ENCODE measurements at regions not wholly inside any gene's neighbourhood (a gene's known extent, or its start where the extent isn't known, plus 50 kb on each side); places are given as distances from the start of the nearest gene placed in this dataset.
"Not testable (repeated sequence)": the region's sequence is repeated elsewhere in the genome, so short reads cannot be mapped to it uniquely, and the experiment has no call there.

DNA sequence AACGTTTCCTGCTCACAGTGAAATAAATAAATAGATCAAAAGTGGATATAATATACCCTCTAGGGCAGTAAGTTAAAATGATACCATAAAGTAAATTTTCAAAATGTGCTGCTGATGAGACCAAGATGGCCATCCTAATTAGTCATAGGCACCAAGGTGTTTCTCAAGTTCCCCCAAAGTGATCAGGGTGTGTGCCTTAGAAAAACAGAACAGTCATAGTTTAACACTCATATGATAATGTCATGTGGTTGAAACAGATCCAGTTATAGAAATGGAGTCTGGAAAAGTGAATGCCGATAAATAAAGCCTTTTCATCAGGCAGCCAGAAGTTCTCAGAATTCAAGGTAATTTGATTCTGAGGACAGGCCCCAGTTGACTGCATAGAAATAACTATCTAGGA, 161.5 kb upstream of the CDKN2B start:
- no peak for DNase-seq (ENCODE audit: extremely low read depth in 1 of 2, low read depth in 1 of 2)

GRCh38 chr9:22170990-22171670, 162.0 kb upstream of the CDKN2B start:
- no peak for DNase-seq (ENCODE audit: extremely low read depth in 1 of 2, low read depth in 1 of 2)

DNA sequence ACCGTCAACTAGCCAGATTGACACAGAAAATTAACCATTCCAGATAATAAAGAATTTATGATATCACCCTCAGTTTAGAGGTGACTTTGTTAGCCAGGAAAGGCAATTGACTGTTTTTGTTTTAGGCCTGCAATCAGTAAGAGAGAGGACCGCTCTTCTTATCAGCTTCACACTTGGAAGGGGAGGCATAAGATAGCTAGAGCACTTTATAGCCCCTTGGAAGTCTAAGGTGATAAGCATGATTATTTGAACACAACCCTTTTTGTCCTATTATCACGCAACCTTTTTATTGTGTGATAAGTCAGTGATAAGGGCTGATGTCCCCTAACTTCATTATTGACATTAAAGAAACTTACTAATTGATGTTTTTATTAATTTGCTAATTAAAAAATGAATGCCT, 162.6 kb upstream of the CDKN2B start:
- no peak for DNase-seq (ENCODE audit: extremely low read depth in 1 of 2, low read depth in 1 of 2)

- DNase-seq (ENCODE audit: extremely low read depth in 1 of 2, low read depth in 1 of 2), result no peak
These were observed 164.8 kb upstream of the CDKN2B start for GRCh38 chr9:22173908-22174307.

DNA sequence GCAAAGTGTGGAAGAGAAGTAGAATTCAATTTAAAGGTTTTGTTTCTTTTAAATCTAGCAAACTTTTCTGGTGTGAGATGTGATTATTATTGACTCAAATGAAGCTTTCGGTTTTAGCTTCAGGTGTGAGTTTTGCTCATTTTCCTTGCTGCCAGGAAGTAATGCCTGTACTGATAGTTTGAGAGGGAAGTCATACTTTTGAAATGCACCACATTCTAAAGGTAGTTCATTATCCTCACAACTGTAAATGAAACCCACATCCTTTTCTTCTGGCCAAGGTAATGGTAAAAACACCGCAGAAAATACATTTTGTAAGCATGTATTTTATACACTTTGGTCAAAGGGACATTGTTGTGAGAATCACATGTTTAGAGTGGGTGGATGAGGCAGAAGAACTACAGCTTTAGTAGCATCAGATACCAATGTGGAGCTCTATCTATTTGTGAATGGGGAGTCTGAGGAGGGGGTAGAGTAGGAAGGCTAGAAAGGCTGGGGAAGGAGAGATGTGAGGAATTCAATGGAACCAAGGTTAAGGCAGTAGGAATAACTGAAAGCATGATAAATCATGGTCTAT, 167.0 kb upstream of the CDKN2B start:
- no peak for DNase-seq (ENCODE audit: extremely low read depth in 1 of 2, low read depth in 1 of 2)

DNA sequence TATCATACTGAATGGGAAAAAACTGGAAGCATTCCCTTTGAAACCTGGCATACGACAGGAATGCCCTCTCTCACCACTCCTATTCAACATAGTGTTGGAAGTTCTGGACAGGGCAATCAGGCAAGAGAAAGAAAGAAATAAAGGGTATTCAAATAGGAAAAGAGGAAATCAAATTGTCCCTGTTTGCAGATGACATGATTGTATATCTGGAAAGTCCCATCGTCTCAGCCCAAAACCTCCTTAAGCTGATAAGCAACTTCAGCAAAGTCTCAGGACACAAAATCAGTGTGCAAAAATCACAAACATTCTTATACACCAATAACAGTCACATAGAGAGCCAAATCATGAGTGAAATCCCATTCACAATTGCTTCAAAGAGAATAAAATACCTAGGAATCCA, 171.9 kb upstream of the CDKN2B start:
- DNase-seq (ENCODE audit: extremely low read depth in 1 of 2, low read depth in 1 of 2), result not testable (repeated sequence)

- DNase-seq (ENCODE audit: extremely low read depth in 1 of 2, low read depth in 1 of 2), result no peak
These were observed 180.4 kb upstream of the CDKN2B start for GRCh38 chr9:22189471-22189870.

- DNase-seq (ENCODE audit: extremely low read depth in 1 of 2, low read depth in 1 of 2), result not testable (repeated sequence)
These were observed 187.9 kb upstream of the CDKN2B start for GRCh38 chr9:22197000-22197399.

DNA sequence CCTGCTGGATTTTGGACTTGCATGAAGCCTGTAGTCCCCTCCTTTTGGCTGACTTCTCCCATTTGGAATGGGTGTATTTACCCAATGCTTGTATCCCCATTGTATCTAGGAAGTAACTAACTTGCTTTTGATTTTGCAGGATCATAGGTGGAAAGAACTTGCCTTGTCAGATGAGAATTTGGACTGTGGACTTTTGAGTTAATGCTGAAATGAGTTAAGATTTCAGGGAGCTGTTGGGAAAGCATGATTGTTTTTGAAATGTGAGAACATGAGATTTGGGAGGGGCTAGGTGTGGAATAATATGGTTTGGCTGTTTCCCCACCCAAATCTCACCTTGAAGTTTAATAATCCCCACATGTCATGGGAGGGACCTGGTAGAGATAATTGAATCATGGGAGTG, 189.6 kb upstream of the CDKN2B start:
- no peak for DNase-seq (ENCODE audit: extremely low read depth in 1 of 2, low read depth in 1 of 2)

GRCh38 chr9:22201256-22201655, 192.2 kb upstream of the CDKN2B start:
- DNase-seq (ENCODE audit: extremely low read depth in 1 of 2, low read depth in 1 of 2), result no peak

- no peak for DNase-seq (ENCODE audit: extremely low read depth in 1 of 2, low read depth in 1 of 2)
These were observed 194.4 kb upstream of the CDKN2B start for GRCh38 chr9:22203371-22204138.

DNA sequence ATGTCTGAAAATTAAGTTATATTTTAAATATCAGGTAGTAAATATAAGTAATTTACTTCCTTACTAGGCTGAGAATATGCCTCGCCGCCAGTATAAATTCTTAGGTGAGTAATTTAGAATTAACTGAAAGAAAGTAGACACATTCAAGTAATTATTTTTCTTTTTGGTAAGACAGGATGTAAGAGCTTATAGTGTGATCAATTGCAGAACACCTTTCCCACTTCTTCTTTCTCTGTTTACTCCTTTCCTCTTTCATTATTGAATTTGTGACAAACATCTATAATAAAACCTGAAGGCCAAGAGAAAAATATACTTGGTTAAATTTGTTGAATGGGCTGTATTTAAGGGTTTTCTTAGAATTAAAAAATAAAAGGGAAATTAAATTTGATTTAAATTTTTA, 195.1 kb upstream of the CDKN2B start:
- no peak for DNase-seq (ENCODE audit: extremely low read depth in 1 of 2, low read depth in 1 of 2)

- DNase-seq (ENCODE audit: extremely low read depth in 1 of 2, low read depth in 1 of 2), result no peak
These were observed 197.7 kb upstream of the CDKN2B start for GRCh38 chr9:22206833-22207232.

- DNase-seq (ENCODE audit: extremely low read depth in 1 of 2, low read depth in 1 of 2), result no peak
These were observed 199.9 kb upstream of the CDKN2B start for GRCh38 chr9:22208846-22209585.

DNA sequence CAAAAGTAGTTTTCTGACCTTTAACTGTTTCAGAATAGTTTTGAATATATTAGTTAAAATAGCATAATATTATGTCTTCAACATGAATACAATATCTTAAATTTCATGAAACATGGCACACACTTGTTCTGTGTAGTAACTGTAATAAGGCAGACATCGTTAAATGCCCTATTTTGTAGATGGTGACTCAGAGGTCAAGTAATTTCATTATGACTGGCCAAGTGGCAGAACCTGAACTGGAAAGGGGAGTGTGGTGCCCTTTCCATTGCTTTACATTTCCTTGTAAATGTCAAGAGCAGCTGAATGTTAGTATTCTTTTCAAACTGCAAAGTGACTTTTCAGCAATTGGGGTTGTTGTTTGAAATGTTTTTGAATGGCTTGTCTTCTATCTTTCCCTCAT, 201.2 kb upstream of the CDKN2B start:
- no peak for DNase-seq (ENCODE audit: extremely low read depth in 1 of 2, low read depth in 1 of 2)

- no peak for DNase-seq (ENCODE audit: extremely low read depth in 1 of 2, low read depth in 1 of 2)
These were observed 201.8 kb upstream of the CDKN2B start for GRCh38 chr9:22210936-22211335.

DNA sequence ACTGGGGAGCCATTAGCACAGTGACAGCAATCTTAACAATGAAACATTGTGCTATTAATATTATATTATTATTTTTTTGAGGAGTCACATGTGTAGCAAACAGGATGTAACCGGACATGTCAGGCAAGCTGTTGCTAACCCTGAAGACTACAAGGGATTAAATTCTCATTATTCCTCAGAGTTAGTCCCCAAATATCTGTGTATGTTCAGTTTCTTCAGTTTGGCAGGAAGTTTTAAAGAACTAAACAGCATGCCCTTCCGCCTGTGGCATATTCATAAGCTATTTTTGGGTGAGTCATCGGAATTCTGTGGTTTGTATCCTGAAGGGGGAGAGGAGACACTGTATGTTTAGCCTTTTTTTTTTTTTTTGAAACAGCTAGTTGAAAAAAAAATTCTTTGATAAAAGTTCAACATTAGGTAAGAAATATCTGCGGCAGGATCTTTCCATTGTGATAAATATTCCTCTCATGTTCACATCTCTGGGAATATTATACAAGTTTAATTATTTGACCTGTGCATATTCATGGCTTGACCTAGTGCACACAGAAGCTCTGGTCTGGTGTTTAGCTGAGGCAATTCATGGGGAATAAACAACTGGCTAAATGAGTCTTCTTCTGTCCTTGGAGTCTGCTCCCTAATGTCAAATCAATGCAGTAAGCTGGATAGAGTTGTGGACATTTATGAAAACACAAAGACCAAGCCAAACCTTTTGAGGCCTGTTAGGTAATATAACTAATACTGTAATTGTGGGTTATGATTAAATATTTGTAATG, 202.7 kb upstream of the CDKN2B start:
- no peak for DNase-seq (ENCODE audit: extremely low read depth in 1 of 2, low read depth in 1 of 2)

GRCh38 chr9:22214021-22214420, 204.9 kb upstream of the CDKN2B start:
- DNase-seq (ENCODE audit: extremely low read depth in 1 of 2, low read depth in 1 of 2), result no peak

DNA sequence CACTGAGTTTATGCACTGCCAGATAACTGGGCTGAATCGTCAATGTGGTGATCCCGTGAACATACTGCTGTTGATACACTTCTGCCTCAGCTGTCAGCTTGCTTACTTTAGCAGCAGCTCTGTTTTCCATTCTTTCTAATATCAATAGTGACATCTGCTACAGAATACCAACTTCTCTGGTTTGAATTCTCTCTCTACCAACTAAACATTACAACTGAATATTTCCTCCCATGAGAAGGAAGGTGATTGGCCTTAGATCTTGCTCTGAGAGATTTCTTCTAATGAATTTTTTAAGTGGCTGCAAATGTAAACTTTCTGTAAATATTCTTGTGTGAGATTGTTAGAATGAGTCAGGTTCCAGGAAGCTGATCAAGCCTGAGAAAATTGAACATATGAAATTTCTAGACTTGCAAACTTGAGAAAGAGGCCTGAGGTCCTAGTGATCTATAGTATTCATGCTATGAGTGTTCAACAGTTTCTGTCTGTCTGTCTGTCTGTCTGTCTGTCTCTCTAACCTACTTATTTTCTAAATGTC, 205.5 kb upstream of the CDKN2B start:
- no peak for DNase-seq (ENCODE audit: extremely low read depth in 1 of 2, low read depth in 1 of 2)

DNA sequence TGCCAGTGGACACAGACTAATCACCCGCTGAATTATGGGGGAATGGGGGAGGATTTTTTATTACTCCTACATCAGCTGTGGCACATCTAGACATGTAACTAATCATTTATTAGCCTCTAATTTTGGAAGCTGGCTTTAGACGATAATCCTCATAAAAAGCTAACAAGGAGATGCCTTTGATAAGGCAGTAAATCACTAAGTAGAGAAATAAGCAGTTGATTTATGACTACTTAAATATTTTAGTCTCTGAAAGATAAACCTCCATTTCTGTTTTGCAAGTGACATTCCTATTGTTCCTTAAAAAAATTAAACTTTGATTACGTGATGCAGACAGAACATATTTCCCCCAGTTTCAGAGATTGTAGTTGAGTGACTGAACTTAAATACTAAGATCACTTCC, 206.4 kb upstream of the CDKN2B start:
- no peak for DNase-seq (ENCODE audit: extremely low read depth in 1 of 2, low read depth in 1 of 2)
